Endothelial cell of umbilical vein (primary cell): ENCODE measurements at regions not wholly inside any gene's neighbourhood (a gene's known extent, or its start where the extent isn't known, plus 50 kb on each side); places are given as distances from the start of the nearest gene placed in this dataset.

Source experiments
- BruUV-seq: library from RNA; stranded (reverse); fragments of 400-500 nt; replicated peaks from 2 replicates; lab custom pipeline; 2021; lab: Mats Ljungman, UMichigan
- CTCF ChIA-PET: fragments of 300-600, 350-600 bp; sonication (Branson Sonifier 250); formaldehyde crosslinking; loops from one replicate; lab custom pipeline; 2021; ENCODE audit warnings: antibody characterized with exemption, inconsistent platforms; lab: Charles Lee
- POLR2A ChIA-PET: fragments of 300-600, 350-600 bp; sonication (Branson Sonifier 250); formaldehyde crosslinking; loops from one replicate; lab custom pipeline; 2021; ENCODE audit warnings: antibody characterized with exemption, inconsistent platforms; lab: Charles Lee
- DNase-seq: peaks from one replicate; pipeline ENCODE4 v3.0.0-alpha.2; 2011; ENCODE audit warnings: low read depth, low spot score
- FAIRE-seq: peaks from 2 replicates; lab custom pipeline; 2011; peaks lifted over from hg19 to GRCh38; lab: Jason Lieb, UNC
- H2AFZ ChIP-seq: 2 replicates; pipeline ENCODE4 v1.6.0; 2012; ENCODE audit warnings: low read depth, low read length, control low read depth, inconsistent platforms
- H3K27ac ChIP-seq: 2 replicates; pipeline ENCODE4 v1.5.1; 2011; ENCODE audit warnings: low read depth, mild to moderate bottlenecking, control low read depth, low read length, moderate library complexity; ENCODE audit not compliant: insufficient read depth
- H3K27me3 ChIP-seq, 2 experiments: 2 replicates each; pipeline versions ENCODE4 v1.6.0 to v1.6.1; 2011; ENCODE audit warnings: low read length in 2 of 2, mixed read lengths in 1 of 2; ENCODE audit not compliant: control insufficient read depth in 2 of 2, insufficient read depth in 2 of 2
- H3K36me3 ChIP-seq, 2 experiments: 2 replicates in 1 of 2; 3 replicates in 1 of 2; pipeline ENCODE4 v1.5.1; 2011; ENCODE audit warnings: low read length in 2 of 2, mild to moderate bottlenecking in 1 of 2, moderate library complexity in 1 of 2; ENCODE audit not compliant: control insufficient read depth in 2 of 2, insufficient read depth in 2 of 2; ENCODE audit errors: extremely low read depth in 1 of 2
- H3K4me1 ChIP-seq: 3 replicates; pipeline ENCODE4 v1.5.1; 2011; ENCODE audit warnings: mild to moderate bottlenecking, low read length; ENCODE audit not compliant: control insufficient read depth, insufficient read depth; ENCODE audit errors: extremely low read depth
- H3K4me2 ChIP-seq: 2 replicates; pipeline ENCODE4 v1.6.1; 2011; ENCODE audit warnings: low read length, control low read depth, mixed read lengths; ENCODE audit not compliant: insufficient read depth
- H3K4me3 ChIP-seq, 3 experiments: fragments of 200-600 bp in 1 of 3; sonication (generic), shearing (Covaris generic) in 1 of 3; replicated peaks in 1 of 3; 2 replicates each; pipeline ENCODE4 v1.5.1; 2011 to 2016; ENCODE audit warnings: control low read depth in 3 of 3, low read length in 3 of 3, mild to moderate bottlenecking in 2 of 3, inconsistent platforms in 1 of 3, low read depth in 1 of 3, moderate library complexity in 1 of 3; ENCODE audit not compliant: insufficient read depth in 1 of 3
- H3K79me2 ChIP-seq: 2 replicates; pipeline ENCODE4 v1.6.0; 2012; ENCODE audit warnings: low read length, inconsistent platforms; ENCODE audit not compliant: control insufficient read depth, insufficient read depth
- H3K9ac ChIP-seq: replicated peaks from 2 replicates; pipeline ENCODE3; 2011; ENCODE audit warnings: low read length, control low read depth; ENCODE audit not compliant: insufficient read depth; ENCODE audit errors: extremely low read depth
- H3K9me1 ChIP-seq: replicated peaks from 3 replicates; pipeline ENCODE4 v1.6.0; 2011; ENCODE audit warnings: mild to moderate bottlenecking, low read length; ENCODE audit not compliant: control insufficient read depth, insufficient read depth; ENCODE audit errors: extremely low read depth
- H3K9me3 ChIP-seq: replicated peaks from 2 replicates; pipeline ENCODE4 v1.5.1; 2012; ENCODE audit warnings: low read length, inconsistent platforms; ENCODE audit not compliant: control insufficient read depth, insufficient read depth
- H4K20me1 ChIP-seq: replicated peaks from 2 replicates; pipeline ENCODE3; 2011; ENCODE audit warnings: mild to moderate bottlenecking, low read length; ENCODE audit not compliant: control insufficient read depth, insufficient read depth; ENCODE audit errors: extremely low read depth
- EZH2 ChIP-seq: IDR thresholded peaks from 2 replicates; pipeline ENCODE4 v1.6.1; 2012; ENCODE audit warnings: borderline replicate concordance, low read depth, mild to moderate bottlenecking, moderate library complexity, low read length, inconsistent platforms; ENCODE audit not compliant: severe bottlenecking
- FOS ChIP-seq: IDR thresholded peaks from 2 replicates; pipeline ENCODE4 v1.6.1; 2011; ENCODE audit warnings: mild to moderate bottlenecking, low read length, moderate library complexity, borderline replicate concordance; ENCODE audit not compliant: insufficient read depth
- GATA2 ChIP-seq: IDR thresholded peaks from 2 replicates; pipeline ENCODE4 v1.7.0; 2011; ENCODE audit warnings: low read depth, mild to moderate bottlenecking, moderate library complexity, mixed read lengths, low read length; ENCODE audit not compliant: insufficient read length, insufficient read depth
- JUN ChIP-seq: IDR thresholded peaks from 2 replicates; pipeline ENCODE4 v1.6.1; 2011; ENCODE audit warnings: borderline replicate concordance, low read depth; ENCODE audit not compliant: insufficient read length, insufficient read depth
- MYC ChIP-seq: IDR thresholded peaks from one replicate; pipeline ENCODE4 v1.6.1; 2011; ENCODE audit warnings: mild to moderate bottlenecking, low read depth, low read length
- POLR2A ChIP-seq: IDR thresholded peaks from 2 replicates; pipeline ENCODE4 v1.6.1; 2012; ENCODE audit warnings: low read depth, mild to moderate bottlenecking, control low read depth, low read length
- POLR2AphosphoS5 ChIP-seq: IDR thresholded peaks from 2 replicates; pipeline ENCODE4 v1.6.1; 2012; ENCODE audit warnings: low read depth, mild to moderate bottlenecking, control low read depth, low read length, moderate library complexity; ENCODE audit not compliant: insufficient read depth
- dilution Hi-C: fragments of 300-500 bp; cut with MboI; formaldehyde crosslinking; loops from one replicate; pipeline ENCODE4 v1.15.0; 2019; ENCODE audit warnings: low sequenced_read_pairs; ENCODE audit not compliant: extremely low pct_ligation_motif_present
- intact Hi-C: fragments of 100-400 bp; cut with micrococcal nuclease; formaldehyde crosslinking; loops from one replicate; pipeline ENCODE4 v1.10.0; 2022
- TF ChIP-seq, protein P1 (sequence below), 2 donors: IDR thresholded peaks; 1 replicate in 1 of 2; 2 replicates in 1 of 2; pipeline ENCODE4 v1.5.1; 2011; ENCODE audit warnings: low read length in 2 of 2, mild to moderate bottlenecking in 2 of 2, moderate library complexity in 2 of 2, control low read depth in 1 of 2, inconsistent platforms in 1 of 2, low read depth in 1 of 2; ENCODE audit not compliant: insufficient read depth in 1 of 2; ENCODE audit errors: extremely low read depth in 1 of 2

DNA sequence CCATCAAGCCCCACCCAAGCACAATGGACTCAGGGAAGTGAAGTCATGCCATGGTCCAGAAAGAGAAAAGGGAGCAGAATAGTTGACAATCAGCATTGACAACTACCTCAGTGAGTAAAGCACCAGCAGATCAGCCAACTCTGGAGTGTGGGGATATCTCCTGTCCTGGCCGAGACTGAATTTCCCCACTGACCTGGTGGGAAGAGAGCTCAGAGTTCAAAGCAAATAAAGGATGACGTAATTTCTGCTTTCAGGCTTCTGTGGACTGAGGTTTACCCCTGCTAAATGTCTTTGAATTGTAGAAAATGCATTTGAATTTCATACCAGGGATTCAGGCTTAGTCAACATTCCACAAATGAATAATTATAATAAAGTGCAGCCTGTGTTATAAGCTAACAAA is 152.9 kb downstream of the CBLN1 start:
- dilution Hi-C loops (no loop called here), intact Hi-C loops (no loop called here)
- Histone ChIP-seq H3K27me3 (no peaks in the 10 kb centered on the region), H3K36me3 (no peaks in the 10 kb centered on the region), H3K4me2 (no peak overlapping the region), H3K4me1 (no peaks in the 10 kb centered on the region), H3K9me3 (no peaks in the 10 kb centered on the region), H4K20me1 (no peaks in the 10 kb centered on the region), H2AFZ (no peak overlapping the region), H3K9me1 (no peaks in the 10 kb centered on the region), H3K79me2 (no peaks in the 10 kb centered on the region), H3K4me3 (no peak overlapping the region), H3K9ac (no peak overlapping the region), H3K27ac (no peak overlapping the region)
- DNase-seq: no peak
- POLR2A ChIA-PET: no interaction called here
- CTCF ChIA-PET: no interaction called here
- BruUV-seq: no TSS peak
- no peak for FAIRE-seq
- TF ChIP-seq JUN (no peak), GATA2 (no peak), FOS (no peak), MYC (no peak)
- TF ChIP-seq, protein P1, sequence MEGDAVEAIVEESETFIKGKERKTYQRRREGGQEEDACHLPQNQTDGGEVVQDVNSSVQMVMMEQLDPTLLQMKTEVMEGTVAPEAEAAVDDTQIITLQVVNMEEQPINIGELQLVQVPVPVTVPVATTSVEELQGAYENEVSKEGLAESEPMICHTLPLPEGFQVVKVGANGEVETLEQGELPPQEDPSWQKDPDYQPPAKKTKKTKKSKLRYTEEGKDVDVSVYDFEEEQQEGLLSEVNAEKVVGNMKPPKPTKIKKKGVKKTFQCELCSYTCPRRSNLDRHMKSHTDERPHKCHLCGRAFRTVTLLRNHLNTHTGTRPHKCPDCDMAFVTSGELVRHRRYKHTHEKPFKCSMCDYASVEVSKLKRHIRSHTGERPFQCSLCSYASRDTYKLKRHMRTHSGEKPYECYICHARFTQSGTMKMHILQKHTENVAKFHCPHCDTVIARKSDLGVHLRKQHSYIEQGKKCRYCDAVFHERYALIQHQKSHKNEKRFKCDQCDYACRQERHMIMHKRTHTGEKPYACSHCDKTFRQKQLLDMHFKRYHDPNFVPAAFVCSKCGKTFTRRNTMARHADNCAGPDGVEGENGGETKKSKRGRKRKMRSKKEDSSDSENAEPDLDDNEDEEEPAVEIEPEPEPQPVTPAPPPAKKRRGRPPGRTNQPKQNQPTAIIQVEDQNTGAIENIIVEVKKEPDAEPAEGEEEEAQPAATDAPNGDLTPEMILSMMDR (IDR thresholded peaks at IDR 0.05; ENCODE audit: extremely low read depth in 1 of 2, insufficient read depth in 1 of 2, low read depth in 1 of 2, low read length in 2 of 2): no peak

DNA sequence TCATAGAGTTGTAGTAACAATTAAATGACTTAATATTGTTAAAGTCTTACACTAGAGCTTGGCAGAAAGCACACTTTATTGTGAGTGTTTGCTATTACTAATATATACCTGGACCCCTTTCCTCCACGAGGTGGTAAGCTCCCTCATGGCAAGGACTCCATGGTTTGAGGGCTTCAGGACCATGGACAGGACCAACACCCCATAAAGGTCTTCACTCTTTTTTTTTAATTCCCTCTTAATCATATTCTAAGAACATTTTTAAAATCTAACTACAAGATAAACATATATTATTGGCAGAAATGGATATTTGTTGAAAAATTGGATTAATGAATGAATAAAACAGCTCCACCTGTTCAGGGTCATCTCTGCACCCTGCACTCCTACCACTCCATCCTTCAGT is 154.5 kb downstream of the CBLN1 start:
- Histone ChIP-seq H3K27ac (no peak overlapping the region), H3K79me2 (no peaks in the 10 kb centered on the region), H3K9me3 (no peaks in the 10 kb centered on the region), H3K4me1 (no peaks in the 10 kb centered on the region), H3K4me3 (no peak overlapping the region), H3K9me1 (no peaks in the 10 kb centered on the region), H3K36me3 (no peaks in the 10 kb centered on the region), H3K4me2 (no peak overlapping the region), H3K27me3 (no peaks in the 10 kb centered on the region), H3K9ac (no peak overlapping the region), H4K20me1 (no peaks in the 10 kb centered on the region), H2AFZ (no peak overlapping the region)
- intact Hi-C loops (no loop called here), dilution Hi-C loops (no loop called here)
- DNase-seq (no peak), FAIRE-seq (no peak)
- BruUV-seq: no TSS peak
- CTCF ChIA-PET: no interaction called here
- POLR2A ChIA-PET: no interaction called here
- TF ChIP-seq FOS (no peak), POLR2AphosphoS5 (no peak), POLR2A (no peak), MYC (no peak), EZH2 (no peak), JUN (no peak)
